ENCODE measurements at regions not wholly inside any gene's neighbourhood (a gene's known extent, or its start where the extent isn't known, plus 50 kb on each side); places are given as distances from the start of the nearest gene placed in this dataset.
A peak's percentile ranks its signal among the peaks of the same experiment; 100 is the strongest.
"Not testable (repeated sequence)": the region's sequence is repeated elsewhere in the genome, so short reads cannot be mapped to it uniquely, and the experiment has no call there.

- DNase-seq (ENCODE audit: low spot score): no peak
Measured at GRCh38 chr3:15903759-15904720, 106.3 kb upstream of the ANKRD28 start.

GRCh38 chr3:15905041-15905440 lies 107.3 kb upstream of the ANKRD28 start:
- DNase-seq (ENCODE audit: low spot score): no peak

GRCh38 chr3:15907403-15907802 lies 109.6 kb upstream of the ANKRD28 start:
- not testable (repeated sequence) for DNase-seq (ENCODE audit: low spot score)

- no peak for DNase-seq (ENCODE audit: low spot score)
Measured at GRCh38 chr3:15918988-15919387, 121.2 kb upstream of the ANKRD28 start.

GRCh38 chr3:15919971-15920370 lies 122.2 kb upstream of the ANKRD28 start:
- no peak for DNase-seq (ENCODE audit: low spot score)

GRCh38 chr3:15923640-15924405 lies 126.0 kb upstream of the ANKRD28 start:
- DNase-seq (ENCODE audit: low spot score): no peak

GRCh38 chr3:15924914-15925313 lies 127.1 kb upstream of the ANKRD28 start:
- no peak for DNase-seq (ENCODE audit: low spot score)

- DNase-seq (ENCODE audit: low spot score): no peak
Measured at GRCh38 chr3:15926871-15927270, 129.1 kb upstream of the ANKRD28 start.

- no peak for DNase-seq (ENCODE audit: low spot score)
Measured at GRCh38 chr3:15927969-15928368, 130.2 kb upstream of the ANKRD28 start.

GRCh38 chr3:15929944-15930571 lies 132.3 kb upstream of the ANKRD28 start:
- no peak for DNase-seq (ENCODE audit: low spot score)

GRCh38 chr3:15932348-15933300 lies 134.8 kb upstream of the ANKRD28 start:
- no peak for DNase-seq (ENCODE audit: low spot score)

- DNase-seq (ENCODE audit: low spot score): peak; percentile 47
Measured at GRCh38 chr3:15933439-15934139, 135.8 kb upstream of the ANKRD28 start.

GRCh38 chr3:15934389-15935195 lies 136.8 kb upstream of the ANKRD28 start:
- no peak for DNase-seq (ENCODE audit: low spot score)

- DNase-seq (ENCODE audit: low spot score): no peak
Measured at GRCh38 chr3:15936312-15936711, 138.5 kb upstream of the ANKRD28 start.

- DNase-seq (ENCODE audit: low spot score): no peak
Measured at GRCh38 chr3:15940641-15941040, 142.9 kb upstream of the ANKRD28 start.

- DNase-seq (ENCODE audit: low spot score): not testable (repeated sequence)
Measured at GRCh38 chr3:15941457-15941856, 143.7 kb upstream of the ANKRD28 start.

GRCh38 chr3:15941958-15942357 lies 144.2 kb upstream of the ANKRD28 start:
- no peak for DNase-seq (ENCODE audit: low spot score)

- no peak for DNase-seq (ENCODE audit: low spot score)
Measured at GRCh38 chr3:15942462-15942861, 144.7 kb upstream of the ANKRD28 start.

GRCh38 chr3:15942936-15943335 lies 145.2 kb upstream of the ANKRD28 start:
- DNase-seq (ENCODE audit: low spot score): no peak

GRCh38 chr3:15948388-15948787 lies 150.6 kb upstream of the ANKRD28 start:
- no peak for DNase-seq (ENCODE audit: low spot score)

Measured in kidney tubule cell (primary cell).